Activated CD8-positive, alpha-beta T cell treated with anti-CD3 and anti-CD28 coated beads, Interleukin-2, amount 10 ng/mL, durations not matched to agents 7 days and 5 days (primary cell): ENCODE measurements at regions not wholly inside any gene's neighbourhood (a gene's known extent, or its start where the extent isn't known, plus 50 kb on each side); places are given as distances from the start of the nearest gene placed in this dataset.

Source experiments
- ATAC-seq: fragments of 150-1000 bp; cut with Tn5 transposase; one replicate; pipeline ENCODE4 v1.10.0; 2021; ENCODE audit warnings: moderate library complexity
- CTCF ChIA-PET: fragments of 350-600 bp; sonication (Branson Sonifier 250); formaldehyde crosslinking; loops from one replicate; lab custom pipeline; 2021; ENCODE audit warnings: antibody characterized with exemption; lab: Charles Lee
- POLR2A ChIA-PET: fragments of 350-600 bp; sonication (Branson Sonifier 250); formaldehyde crosslinking; loops from one replicate; lab custom pipeline; 2021; ENCODE audit warnings: antibody characterized with exemption; lab: Charles Lee
- DNase-seq: peaks from one replicate; pipeline ENCODE4 v3.0.0-alpha.2; 2020
- H3K27ac Mint-ChIP-seq: one replicate; pipeline ENCODE4 v1.8.0; 2021; ENCODE audit warnings: mild to moderate bottlenecking, mixed read lengths
- H3K27me3 Mint-ChIP-seq: one replicate; pipeline ENCODE4 v1.8.0; 2021; ENCODE audit warnings: low read depth, mixed read lengths
- H3K36me3 Mint-ChIP-seq: one replicate; pipeline ENCODE4 v1.8.0; 2021; ENCODE audit warnings: low read depth, mixed read lengths
- H3K4me1 Mint-ChIP-seq: one replicate; pipeline ENCODE4 v1.8.0; 2021; ENCODE audit warnings: low read depth, mixed read lengths
- H3K4me3 Mint-ChIP-seq: one replicate; pipeline ENCODE4 v1.8.0; 2021; ENCODE audit warnings: mild to moderate bottlenecking, mixed read lengths
- H3K9me3 Mint-ChIP-seq: one replicate; pipeline ENCODE4 v1.8.0; 2022; ENCODE audit warnings: mixed read lengths; ENCODE audit not compliant: insufficient read depth

DNA sequence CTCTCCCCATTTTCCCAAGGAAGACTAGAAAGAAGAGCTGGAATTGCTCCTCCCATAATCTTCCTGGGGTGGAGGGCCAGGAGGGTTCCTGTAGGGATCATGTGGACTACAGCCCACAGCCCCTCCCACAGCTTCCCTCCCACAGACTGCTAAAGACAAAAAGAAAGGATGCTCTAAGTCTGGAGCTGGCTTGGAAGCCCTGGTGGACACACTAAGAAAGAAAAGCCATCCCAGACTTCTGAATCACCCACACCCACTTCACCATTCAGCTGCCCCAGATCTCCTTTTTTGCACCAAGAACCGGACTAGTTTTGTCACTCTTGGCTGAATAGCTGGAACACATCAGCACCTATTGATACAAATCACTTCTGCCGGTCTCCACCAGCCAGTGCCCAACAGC lies 56.8 kb upstream of the PLXNC1 start:
- H3K36me3 Mint-ChIP-seq, result no peaks in the 10 kb centered on the region
- no peak overlapping the region for H3K27ac Mint-ChIP-seq
- H3K4me1 Mint-ChIP-seq, result no peaks in the 10 kb centered on the region
- no peak overlapping the region for H3K4me3 Mint-ChIP-seq
- ChIA-PET CTCF (interaction anchor here (1.1 to 8.5 kb wide), 3 partner anchors 11 to 589 kb away, joined by 3 to 58 read pairs (median 3); no protein-coding TSS in a partner anchor), POLR2A (interaction anchor here (0.5 kb wide), 1 partner anchor 102 kb away, joined by 3 read pairs; no protein-coding TSS in a partner anchor)
- no peak for ATAC-seq
- peaks cover 7% of the 10 kb centered on the region for H3K27me3 Mint-ChIP-seq
- H3K9me3 Mint-ChIP-seq, result no peaks in the 10 kb centered on the region
- no peak for DNase-seq

- H3K27ac Mint-ChIP-seq, result no peak overlapping the region
- H3K9me3 Mint-ChIP-seq, result no peaks in the 10 kb centered on the region
- H3K36me3 Mint-ChIP-seq, result no peaks in the 10 kb centered on the region
- CTCF ChIA-PET, result interaction anchor here (8.5 kb wide), 1 partner anchor 10 kb away, joined by 58 read pairs; no protein-coding TSS in a partner anchor
- DNase-seq, result no peak
- POLR2A ChIA-PET, result no interaction called here
- no peaks in the 10 kb centered on the region for H3K4me1 Mint-ChIP-seq
- no peak for ATAC-seq
- no peak overlapping the region for H3K4me3 Mint-ChIP-seq
- peaks cover 10% of the 10 kb centered on the region for H3K27me3 Mint-ChIP-seq
Measured at GRCh38 chr12:94092516-94093241, 55.7 kb upstream of the PLXNC1 start.

- Mint-ChIP-seq H3K27ac (no peak overlapping the region), H3K4me1 (peaks cover 9% of the 10 kb centered on the region), H3K36me3 (no peaks in the 10 kb centered on the region), H3K4me3 (no peak overlapping the region), H3K27me3 (peaks cover 10% of the 10 kb centered on the region), H3K9me3 (no peaks in the 10 kb centered on the region)
- POLR2A ChIA-PET, result no interaction called here
- DNase-seq (no peak), ATAC-seq (no peak)
- CTCF ChIA-PET, result interaction anchor here (1.2 to 8.5 kb wide), 3 partner anchors 7 to 592 kb away, joined by 3 to 58 read pairs (median 7); no protein-coding TSS in a partner anchor
Measured at GRCh38 chr12:94094700-94095099, 53.7 kb upstream of the PLXNC1 start.

DNA sequence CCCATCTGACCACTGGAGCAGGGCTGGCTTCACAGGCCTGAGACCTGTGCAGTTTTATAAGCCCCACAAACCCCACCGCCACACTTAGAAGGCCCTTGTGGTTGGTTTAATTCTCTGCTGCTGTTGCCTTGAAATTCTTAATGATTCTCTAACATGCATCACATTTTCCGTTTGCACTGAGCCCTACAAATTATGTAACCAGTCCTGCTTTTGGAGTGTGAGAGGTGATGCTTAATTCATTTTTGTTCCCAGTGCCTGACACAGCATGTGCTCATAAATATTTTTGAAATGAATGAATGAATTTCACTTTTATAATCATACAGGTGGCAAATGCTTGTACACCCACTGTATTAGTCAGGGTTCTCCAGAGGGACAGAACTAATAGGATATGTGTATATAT lies 52.8 kb upstream of the PLXNC1 start:
- Mint-ChIP-seq H3K4me1 (peaks cover 18% of the 10 kb centered on the region), H3K4me3 (no peak overlapping the region), H3K27me3 (peaks cover 11% of the 10 kb centered on the region), H3K36me3 (no peaks in the 10 kb centered on the region), H3K27ac (no peak overlapping the region), H3K9me3 (no peaks in the 10 kb centered on the region)
- ATAC-seq (no peak), DNase-seq (no peak)
- CTCF ChIA-PET, result no interaction called here
- POLR2A ChIA-PET, result no interaction called here

DNA sequence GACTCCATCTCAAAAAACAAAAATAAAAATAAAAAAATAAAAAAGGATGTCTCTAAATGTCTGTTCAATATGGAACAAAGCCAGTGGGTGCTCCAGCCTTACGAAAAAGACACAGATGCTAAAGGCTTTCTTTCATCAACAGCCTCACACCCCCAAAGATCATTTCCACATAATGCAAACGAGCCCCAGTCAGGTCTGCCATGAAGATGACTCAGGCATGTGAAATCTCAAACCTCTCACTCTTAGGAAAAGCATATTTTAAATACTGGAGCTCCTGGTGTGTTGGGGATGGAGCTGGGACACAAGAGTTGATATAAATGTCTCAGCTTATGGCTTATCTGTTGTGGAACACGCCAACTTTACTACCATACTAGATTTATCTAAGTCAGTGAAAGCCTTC lies 49.9 kb upstream of the PLXNC1 start:
- H3K27me3 Mint-ChIP-seq, result peaks cover 11% of the 10 kb centered on the region
- H3K36me3 Mint-ChIP-seq, result no peaks in the 10 kb centered on the region
- H3K27ac Mint-ChIP-seq, result no peak overlapping the region
- DNase-seq (no peak), ATAC-seq (no peak)
- no peaks in the 10 kb centered on the region for H3K9me3 Mint-ChIP-seq
- H3K4me1 Mint-ChIP-seq, result peaks cover 39% of the 10 kb centered on the region
- CTCF ChIA-PET, result interaction anchor here (1.2 to 7.8 kb wide), 2 partner anchors 331 to 528 kb away, joined by 5 to 178 read pairs; partner anchors contain the start of gene SOCS2
- POLR2A ChIA-PET, result no interaction called here
- H3K4me3 Mint-ChIP-seq, result no peak overlapping the region
